GM13976 (cell line): ENCODE measurements at regions not wholly inside any gene's neighbourhood (a gene's known extent, or its start where the extent isn't known, plus 50 kb on each side); places are given as distances from the start of the nearest gene placed in this dataset.
A peak's percentile ranks its signal among the peaks of the same experiment; 100 is the strongest.

Experiments
- DNase-seq: peaks from one replicate; pipeline ENCODE4 v3.0.0; 2012; ENCODE audit warnings: low spot score
- CTCF ChIP-seq: IDR thresholded peaks from 2 replicates; pipeline ENCODE4 v1.5.1; 2012; ENCODE audit warnings: borderline replicate concordance, mild to moderate bottlenecking; ENCODE audit not compliant: insufficient read depth; ENCODE audit errors: extremely low read depth, missing control alignments, control extremely low read depth
- in situ Hi-C: fragments of 300-500 bp; cut with MboI; formaldehyde crosslinking; loops from one replicate; pipeline ENCODE4 v1.12.0; 2022; ENCODE audit warnings: low sequenced_read_pairs, mixed read lengths, inconsistent platforms; ENCODE audit not compliant: unreplicated experiment

GRCh38 chr2:177090967-177091366 is 121.6 kb upstream of the HNRNPA3 start:
- in situ Hi-C loops: no loop called here
- TF ChIP-seq CTCF: no peak
- no peak for DNase-seq

- TF ChIP-seq CTCF: no peak
- in situ Hi-C loops: no loop called here
- DNase-seq: no peak
Measured at GRCh38 chr2:177093371-177093770, 119.2 kb upstream of the HNRNPA3 start.

- in situ Hi-C loops: no loop called here
Measured at GRCh38 chr2:177098001-177098613, 114.5 kb upstream of the HNRNPA3 start.

GRCh38 chr2:177101930-177102329 is 110.7 kb upstream of the HNRNPA3 start:
- no peak for TF ChIP-seq CTCF
- DNase-seq: no peak
- in situ Hi-C loops: no loop called here

More at GRCh38 chr2:177098001-177098613, 114.5 kb upstream of the HNRNPA3 start:
- DNase-seq: no peak
- no peak for TF ChIP-seq CTCF

- peak; percentile 11 for DNase-seq
- TF ChIP-seq CTCF: no peak
- in situ Hi-C loops: no loop called here
Measured at GRCh38 chr2:177106212-177106611, 106.4 kb upstream of the HNRNPA3 start.

GRCh38 chr2:177108890-177109289 is 103.7 kb upstream of the HNRNPA3 start:
- in situ Hi-C loops: no loop called here
- DNase-seq: no peak
- TF ChIP-seq CTCF: no peak

- no peak for TF ChIP-seq CTCF
- in situ Hi-C loops: no loop called here
- no peak for DNase-seq
Measured at GRCh38 chr2:177114712-177115111, 97.9 kb upstream of the HNRNPA3 start.
